ENCODE measurements at regions not wholly inside any gene's neighbourhood (a gene's known extent, or its start where the extent isn't known, plus 50 kb on each side); places are given as distances from the start of the nearest gene placed in this dataset.

GRCh38 chr4:115970859-115971258 is 857.4 kb upstream of the NDST4 start:
- no peaks in the 10 kb centered on the region for H3K9me3 ChIP-seq (ENCODE audit: control insufficient read depth, insufficient read depth, low read depth, low read length)
- H3K4me3 ChIP-seq (ENCODE audit: low read depth, low read length), result no peak overlapping the region
- no peaks in the 10 kb centered on the region for H3K4me1 ChIP-seq (ENCODE audit: control insufficient read depth, insufficient read depth, low read length)
- ChIA-PET CTCF (no interaction called here), POLR2A (no interaction called here)
- no peak overlapping the region for H3K27ac ChIP-seq (ENCODE audit: extremely low read depth, low read depth, low read length)
- TF ChIP-seq ZNF426 (tag by site-specific recombination; IDR thresholded peaks at IDR 0.05) (no peak), ZSCAN23 (tag by site-specific recombination; IDR thresholded peaks at IDR 0.05) (no peak), ZBTB11 (tag by site-specific recombination; conservative IDR thresholded peaks at IDR 0.05; ENCODE audit: low read depth) (no peak), ZNF658 (tag by site-specific recombination; IDR thresholded peaks at IDR 0.05) (no peak), ZSCAN18 (tag by site-specific recombination; IDR thresholded peaks at IDR 0.05) (no peak), ZFHX2 (tag by site-specific recombination; conservative IDR thresholded peaks at IDR 0.05) (no peak), ELK4 (IDR thresholded peaks at IDR 0.05; ENCODE audit: borderline replicate concordance, low read depth, low read length) (no peak), ZNF184 (tag by site-specific recombination; IDR thresholded peaks at IDR 0.05) (no peak), ZNF121 (tag by site-specific recombination; IDR thresholded peaks at IDR 0.05) (no peak)
- H3K36me3 ChIP-seq (ENCODE audit: control insufficient read depth in 2 of 2, insufficient read depth in 1 of 2, low read length in 2 of 2), result no peaks in the 10 kb centered on the region

- H3K9me3 ChIP-seq (ENCODE audit: control insufficient read depth, insufficient read depth, low read depth, low read length), result no peaks in the 10 kb centered on the region
- H3K27ac ChIP-seq (ENCODE audit: extremely low read depth, low read depth, low read length), result no peak overlapping the region
- H3K4me1 ChIP-seq (ENCODE audit: control insufficient read depth, insufficient read depth, low read length), result no peaks in the 10 kb centered on the region
- CTCF ChIA-PET, result no interaction called here
- no peaks in the 10 kb centered on the region for H3K36me3 ChIP-seq (ENCODE audit: control insufficient read depth in 2 of 2, insufficient read depth in 1 of 2, low read length in 2 of 2)
- POLR2A ChIA-PET, result no interaction called here
- TF ChIP-seq IKZF3 (tag by site-specific recombination; IDR thresholded peaks at IDR 0.05) (no peak), ZNF561 (tag by site-specific recombination; IDR thresholded peaks at IDR 0.05; ENCODE audit: borderline replicate concordance) (no peak), ZNF133 (tag by site-specific recombination; IDR thresholded peaks at IDR 0.05) (no peak), ZNF18 (tag by site-specific recombination; IDR thresholded peaks at IDR 0.05) (no peak), ZFP3 (tag by site-specific recombination; IDR thresholded peaks at IDR 0.05; ENCODE audit: low read depth) (no peak), ZNF624 (tag by site-specific recombination; IDR thresholded peaks at IDR 0.05) (no peak), ZNF350 (tag by site-specific recombination; IDR thresholded peaks at IDR 0.05) (no peak), ZNF654 (tag by site-specific recombination; IDR thresholded peaks at IDR 0.05; ENCODE audit: low read depth) (no peak), ZFP69B (tag by site-specific recombination; IDR thresholded peaks at IDR 0.05) (no peak), ZNF785 (tag by site-specific recombination; IDR thresholded peaks at IDR 0.05) (no peak), EGR2 (tag by site-specific recombination; IDR thresholded peaks at IDR 0.05; ENCODE audit: low read depth) (no peak), HOXD13 (CRISPR knock-in tag; IDR thresholded peaks at IDR 0.05; ENCODE audit: borderline replicate concordance) (no peak), ZSCAN18 (tag by site-specific recombination; IDR thresholded peaks at IDR 0.05) (no peak)
- no peak overlapping the region for H3K4me3 ChIP-seq (ENCODE audit: low read depth, low read length)
Measured at GRCh38 chr4:115969756-115970155, 856.3 kb upstream of the NDST4 start.
